ENCODE measurements at regions not wholly inside any gene's neighbourhood (a gene's known extent, or its start where the extent isn't known, plus 50 kb on each side); places are given as distances from the start of the nearest gene placed in this dataset.

DNA sequence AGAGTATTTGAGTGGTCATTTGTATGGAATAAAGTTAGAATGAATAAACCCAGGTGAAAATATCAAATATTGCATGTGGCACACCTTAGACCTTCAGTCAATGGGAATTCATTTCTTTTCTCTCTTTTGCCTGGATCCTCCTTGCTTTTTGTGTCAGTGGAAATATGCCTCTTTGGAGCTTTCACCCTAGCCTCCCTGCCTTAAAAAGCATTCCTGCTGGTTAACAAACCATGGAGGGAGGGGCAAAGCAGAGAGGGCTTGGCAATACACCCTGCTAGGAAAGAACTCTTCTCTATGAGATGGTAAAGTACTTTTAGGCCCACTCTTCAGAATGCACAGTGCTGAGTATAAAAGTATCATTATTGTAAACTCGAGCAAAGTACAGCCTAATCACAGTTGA is 383.7 kb downstream of the DMAC1 start:
- TF ChIP-seq, protein P1, sequence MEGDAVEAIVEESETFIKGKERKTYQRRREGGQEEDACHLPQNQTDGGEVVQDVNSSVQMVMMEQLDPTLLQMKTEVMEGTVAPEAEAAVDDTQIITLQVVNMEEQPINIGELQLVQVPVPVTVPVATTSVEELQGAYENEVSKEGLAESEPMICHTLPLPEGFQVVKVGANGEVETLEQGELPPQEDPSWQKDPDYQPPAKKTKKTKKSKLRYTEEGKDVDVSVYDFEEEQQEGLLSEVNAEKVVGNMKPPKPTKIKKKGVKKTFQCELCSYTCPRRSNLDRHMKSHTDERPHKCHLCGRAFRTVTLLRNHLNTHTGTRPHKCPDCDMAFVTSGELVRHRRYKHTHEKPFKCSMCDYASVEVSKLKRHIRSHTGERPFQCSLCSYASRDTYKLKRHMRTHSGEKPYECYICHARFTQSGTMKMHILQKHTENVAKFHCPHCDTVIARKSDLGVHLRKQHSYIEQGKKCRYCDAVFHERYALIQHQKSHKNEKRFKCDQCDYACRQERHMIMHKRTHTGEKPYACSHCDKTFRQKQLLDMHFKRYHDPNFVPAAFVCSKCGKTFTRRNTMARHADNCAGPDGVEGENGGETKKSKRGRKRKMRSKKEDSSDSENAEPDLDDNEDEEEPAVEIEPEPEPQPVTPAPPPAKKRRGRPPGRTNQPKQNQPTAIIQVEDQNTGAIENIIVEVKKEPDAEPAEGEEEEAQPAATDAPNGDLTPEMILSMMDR (IDR thresholded peaks at IDR 0.05; ENCODE audit: low read depth, low read length, missing control alignments): no peak
- DNase-seq (ENCODE audit: extremely low read depth, low read depth): no peak

DNA sequence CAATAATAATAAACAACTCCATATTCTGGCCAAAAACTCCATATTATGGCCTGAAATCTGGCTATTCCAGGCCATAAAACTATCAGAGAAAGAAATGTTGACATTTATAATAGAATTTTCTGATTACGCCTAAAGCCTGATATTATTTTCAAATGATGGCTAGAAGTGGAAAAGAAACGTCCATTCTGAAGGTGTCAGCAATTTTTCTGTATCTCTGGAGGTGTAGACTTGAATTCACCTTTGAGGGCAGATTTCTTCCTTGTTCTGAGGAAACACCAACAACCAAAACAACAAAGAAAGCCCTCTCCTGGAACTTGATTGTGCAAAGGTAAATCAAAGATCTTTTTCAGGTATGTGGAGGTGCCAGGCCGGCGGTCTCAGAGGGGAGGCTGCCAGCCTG is 390.7 kb downstream of the DMAC1 start:
- no peak for DNase-seq (ENCODE audit: extremely low read depth, low read depth)
- TF ChIP-seq, protein P1 (IDR thresholded peaks at IDR 0.05; ENCODE audit: low read depth, low read length, missing control alignments): no peak
- H3K4me3 ChIP-seq (replicated peaks; ENCODE audit: low read depth, low read length): no peak overlapping the region

More for the DNA sequence above, 383.7 kb downstream of the DMAC1 start:
- H3K4me3 ChIP-seq (replicated peaks; ENCODE audit: low read depth, low read length): no peak overlapping the region

DNA sequence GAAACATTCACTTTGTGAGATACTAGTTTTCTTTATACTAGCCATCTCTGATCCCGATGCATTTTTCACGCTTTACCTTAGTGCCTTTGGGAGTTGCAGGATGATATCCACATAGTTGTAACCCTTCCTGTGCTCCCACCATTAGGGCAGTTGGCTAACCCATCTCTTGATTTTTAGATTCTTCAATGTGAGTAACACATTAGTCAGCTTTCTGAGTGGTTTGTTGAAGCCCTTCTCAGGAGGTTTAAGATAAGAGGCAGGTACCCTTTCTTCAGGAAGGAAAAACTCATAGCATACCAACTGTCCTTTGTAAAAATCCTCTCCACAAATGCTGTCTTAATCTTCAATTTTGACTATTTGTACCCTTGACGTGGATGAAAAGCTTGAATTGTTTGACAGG is 392.3 kb downstream of the DMAC1 start:
- DNase-seq (ENCODE audit: extremely low read depth, low read depth): no peak
- no peak overlapping the region for H3K4me3 ChIP-seq (replicated peaks; ENCODE audit: low read depth, low read length)
- TF ChIP-seq, protein P1 (IDR thresholded peaks at IDR 0.05; ENCODE audit: low read depth, low read length, missing control alignments): no peak

GRCh38 chr9:7405924-7406604 is 393.5 kb downstream of the DMAC1 start:
- TF ChIP-seq, protein P1 (IDR thresholded peaks at IDR 0.05; ENCODE audit: low read depth, low read length, missing control alignments): no peak
- H3K4me3 ChIP-seq (replicated peaks; ENCODE audit: low read depth, low read length): no peak overlapping the region
- no peak for DNase-seq (ENCODE audit: extremely low read depth, low read depth)

GRCh38 chr9:7403839-7404487 is 395.6 kb downstream of the DMAC1 start:
- TF ChIP-seq, protein P1 (IDR thresholded peaks at IDR 0.05; ENCODE audit: low read depth, low read length, missing control alignments): no peak
- H3K4me3 ChIP-seq (replicated peaks; ENCODE audit: low read depth, low read length): no peak overlapping the region
- no peak for DNase-seq (ENCODE audit: extremely low read depth, low read depth)

DNA sequence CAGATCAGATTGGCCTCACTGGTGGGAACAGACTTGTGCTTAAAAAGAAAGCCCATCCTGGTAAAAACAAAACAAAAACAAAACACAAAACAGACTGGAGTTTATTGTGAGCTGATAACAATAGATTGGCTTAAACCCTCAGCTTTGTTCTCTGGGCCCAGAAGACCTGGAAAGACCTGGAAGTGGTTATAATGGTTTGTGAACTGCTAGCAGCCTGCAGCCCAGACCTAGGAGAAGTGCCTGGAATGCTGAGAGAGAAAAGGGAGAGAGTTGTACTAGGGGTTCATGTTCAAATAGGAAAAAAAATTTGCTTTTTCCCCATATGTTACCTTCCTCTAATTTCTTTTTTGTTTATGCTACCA is 396.6 kb downstream of the DMAC1 start:
- TF ChIP-seq, protein P1 (IDR thresholded peaks at IDR 0.05; ENCODE audit: low read depth, low read length, missing control alignments): no peak
- DNase-seq (ENCODE audit: extremely low read depth, low read depth): no peak
- H3K4me3 ChIP-seq (replicated peaks; ENCODE audit: low read depth, low read length): no peak overlapping the region

All from HFF-Myc (cell line).